GM10266 (cell line): ENCODE measurements at regions not wholly inside any gene's neighbourhood (a gene's known extent, or its start where the extent isn't known, plus 50 kb on each side); places are given as distances from the start of the nearest gene placed in this dataset.
"Not testable (repeated sequence)": the region's sequence is repeated elsewhere in the genome, so short reads cannot be mapped to it uniquely, and the experiment has no call there.

Experiments
- DNase-seq: peaks from one replicate; pipeline ENCODE4 v3.0.0; 2012; ENCODE audit errors: extremely low spot score
- CTCF ChIP-seq: IDR thresholded peaks from 2 replicates; pipeline ENCODE4 v1.5.1; 2012; ENCODE audit warnings: mild to moderate bottlenecking, low read depth; ENCODE audit not compliant: control insufficient read depth, insufficient read depth; ENCODE audit errors: missing control alignments

- no peak for DNase-seq
- no peak for TF ChIP-seq CTCF
These were observed 106.0 kb downstream of the ENC1 start for GRCh38 chr5:74534397-74535129.

- no peak for DNase-seq
- no peak for TF ChIP-seq CTCF
These were observed 110.0 kb downstream of the ENC1 start for GRCh38 chr5:74530326-74531050.

- no peak for DNase-seq
These were observed 111.4 kb downstream of the ENC1 start for GRCh38 chr5:74529101-74529500.

GRCh38 chr5:74526111-74526510, 114.4 kb downstream of the ENC1 start:
- no peak for DNase-seq

More at GRCh38 chr5:74529101-74529500, 111.4 kb downstream of the ENC1 start:
- no peak for TF ChIP-seq CTCF

GRCh38 chr5:74524767-74525166, 115.8 kb downstream of the ENC1 start:
- DNase-seq, result not testable (repeated sequence)

More at GRCh38 chr5:74526111-74526510, 114.4 kb downstream of the ENC1 start:
- no peak for TF ChIP-seq CTCF

- DNase-seq, result not testable (repeated sequence)
These were observed 116.8 kb downstream of the ENC1 start for GRCh38 chr5:74523698-74524097.

- DNase-seq, result not testable (repeated sequence)
These were observed 117.7 kb downstream of the ENC1 start for GRCh38 chr5:74522838-74523237.

GRCh38 chr5:74521401-74521800, 119.1 kb downstream of the ENC1 start:
- no peak for DNase-seq
- no peak for TF ChIP-seq CTCF

- no peak for TF ChIP-seq CTCF
- no peak for DNase-seq
These were observed 120.8 kb downstream of the ENC1 start for GRCh38 chr5:74519679-74520078.
